Loucy (cell line): ENCODE measurements at regions not wholly inside any gene's neighbourhood (a gene's known extent, or its start where the extent isn't known, plus 50 kb on each side); places are given as distances from the start of the nearest gene placed in this dataset.

Experiments
- H2AFZ ChIP-seq: fragments of 200-600 bp; sonication (generic); 2 replicates; pipeline ENCODE4 v1.6.0; 2016; ENCODE audit warnings: antibody characterized with exemption, mild to moderate bottlenecking, low read length, moderate library complexity
- H3F3A ChIP-seq: fragments of 200-600 bp; 2 replicates; pipeline ENCODE4 v1.6.0; 2016; ENCODE audit warnings: antibody characterized with exemption, low read depth, mild to moderate bottlenecking
- H3K27me3 ChIP-seq: fragments of 200-600 bp; sonication (generic); 2 replicates; pipeline ENCODE4 v1.6.1; 2014; ENCODE audit warnings: low read length, mild to moderate bottlenecking; ENCODE audit not compliant: insufficient read depth, poor library complexity, severe bottlenecking
- H3K36me3 ChIP-seq: fragments of 200-600 bp; sonication (generic); 2 replicates; pipeline ENCODE4 v1.6.1; 2016; ENCODE audit warnings: low read length; ENCODE audit not compliant: insufficient read depth
- H3K4me1 ChIP-seq: fragments of 200-600 bp; sonication (generic); 2 replicates; pipeline ENCODE4 v1.5.1; 2014; ENCODE audit warnings: low read length, mild to moderate bottlenecking; ENCODE audit not compliant: insufficient read depth, poor library complexity, severe bottlenecking
- H3K4me2 ChIP-seq: fragments of 200-600 bp; sonication (generic); 2 replicates; pipeline ENCODE4 v1.6.0; 2014; ENCODE audit warnings: antibody characterized with exemption, low read length, low read depth, mild to moderate bottlenecking; ENCODE audit not compliant: poor library complexity, severe bottlenecking
- H3K4me3 ChIP-seq: fragments of 200-600 bp; sonication (generic); 2 replicates; pipeline ENCODE4 v1.5.1; 2014; ENCODE audit warnings: low read length, mild to moderate bottlenecking, mixed read lengths; ENCODE audit not compliant: poor library complexity, severe bottlenecking
- H3K79me2 ChIP-seq: fragments of 200-600 bp; sonication (generic); 2 replicates; pipeline ENCODE4 v1.6.1; 2014; ENCODE audit warnings: low read length; ENCODE audit not compliant: insufficient read depth
- H3K9ac ChIP-seq: fragments of 200-600 bp; sonication (generic); 2 replicates; pipeline ENCODE4 v1.6.0; 2014; ENCODE audit warnings: mild to moderate bottlenecking, low read depth, low read length, moderate library complexity; ENCODE audit not compliant: poor library complexity, severe bottlenecking
- H3K9me2 ChIP-seq: fragments of 200-600 bp; sonication (generic); replicated peaks from 2 replicates; pipeline ENCODE4 v1.6.1; 2016; ENCODE audit warnings: low read depth, low read length, mixed read lengths
- H3K9me3 ChIP-seq: fragments of 200-600 bp; sonication (generic); 2 replicates; pipeline ENCODE4 v1.6.1; 2014; ENCODE audit warnings: mild to moderate bottlenecking, antibody characterized with exemption, low read length, low read depth; ENCODE audit not compliant: insufficient read depth
- H4K20me1 ChIP-seq: fragments of 200-600 bp; sonication (generic); 2 replicates; pipeline ENCODE4 v1.6.0; 2014; ENCODE audit warnings: antibody characterized with exemption, low read length, mild to moderate bottlenecking; ENCODE audit not compliant: insufficient read depth, poor library complexity, severe bottlenecking
- CTCF ChIP-seq: fragments of 200-600 bp; sonication (generic); conservative IDR thresholded peaks from 2 replicates; pipeline ENCODE4 v1.5.1; 2014; ENCODE audit warnings: mild to moderate bottlenecking, antibody characterized with exemption, low read length
- EZH2phosphoT487 ChIP-seq: fragments of 200-600 bp; IDR thresholded peaks from 2 replicates; pipeline ENCODE4 v1.6.1; 2018; ENCODE audit warnings: antibody characterized with exemption, mild to moderate bottlenecking, moderate library complexity, borderline replicate concordance

DNA sequence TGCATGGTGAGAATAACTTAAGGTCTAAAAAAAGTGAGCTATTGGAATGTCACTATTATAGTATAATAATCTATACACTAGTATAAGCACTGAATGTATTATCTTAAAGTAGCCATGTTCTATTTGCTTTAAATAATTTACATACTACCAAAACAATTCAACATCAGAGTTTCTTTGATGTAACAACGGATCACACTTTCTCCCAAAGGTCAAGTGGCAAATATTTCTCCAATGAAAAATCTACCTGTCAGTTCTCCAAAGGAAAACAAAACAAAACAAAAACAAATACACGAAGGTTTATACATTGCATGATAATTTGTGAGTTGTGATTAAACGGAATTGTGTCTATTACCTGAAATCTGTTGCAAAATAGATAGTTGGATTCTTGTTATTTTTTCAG lies 581.4 kb downstream of the USP25 start:
- no peaks in the 10 kb centered on the region for H3K79me2 ChIP-seq
- no peaks in the 10 kb centered on the region for H3F3A ChIP-seq
- no peaks in the 10 kb centered on the region for H3K9me3 ChIP-seq
- H3K4me3 ChIP-seq = no peak overlapping the region
- H3K4me1 ChIP-seq = no peaks in the 10 kb centered on the region
- no peaks in the 10 kb centered on the region for H3K27me3 ChIP-seq
- no peak overlapping the region for H3K4me2 ChIP-seq
- no peaks in the 10 kb centered on the region for H4K20me1 ChIP-seq
- 0 out of 2 replicates have a peak, but pooled peaks cover 3% of the 10 kb centered on the region for H3K9me2 ChIP-seq
- no peak for TF ChIP-seq EZH2phosphoT487
- TF ChIP-seq CTCF = no peak
- H3K9ac ChIP-seq = no peak overlapping the region
- no peak overlapping the region for H2AFZ ChIP-seq
- no peaks in the 10 kb centered on the region for H3K36me3 ChIP-seq

DNA sequence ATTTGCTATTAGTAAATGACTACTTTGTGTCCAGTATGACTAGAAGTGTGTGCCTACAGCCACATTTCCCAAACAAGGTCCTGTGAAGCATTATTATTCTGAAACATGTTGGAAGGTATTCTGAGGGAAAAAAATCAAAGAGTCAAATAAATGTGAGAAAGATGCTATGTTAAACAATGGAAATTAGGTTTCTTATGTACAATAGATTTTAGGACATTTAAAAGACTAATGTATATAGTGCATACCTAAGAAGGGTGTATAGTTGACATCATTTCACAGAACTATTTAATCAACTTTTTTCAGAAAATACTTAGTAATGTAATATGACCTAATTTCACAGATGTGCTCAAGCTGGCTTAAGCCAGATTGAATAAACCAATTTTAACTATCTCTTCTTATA lies 582.5 kb downstream of the USP25 start:
- H3K4me2 ChIP-seq = no peak overlapping the region
- H3K36me3 ChIP-seq = no peaks in the 10 kb centered on the region
- no peak overlapping the region for H3K4me3 ChIP-seq
- 0 out of 2 replicates have a peak, but pooled peaks cover 3% of the 10 kb centered on the region for H3K9me2 ChIP-seq
- TF ChIP-seq CTCF = no peak
- TF ChIP-seq EZH2phosphoT487 = no peak
- no peaks in the 10 kb centered on the region for H3F3A ChIP-seq
- H3K9me3 ChIP-seq = no peaks in the 10 kb centered on the region
- no peak overlapping the region for H3K9ac ChIP-seq
- no peaks in the 10 kb centered on the region for H4K20me1 ChIP-seq
- no peak overlapping the region for H2AFZ ChIP-seq
- H3K27me3 ChIP-seq = no peaks in the 10 kb centered on the region
- H3K4me1 ChIP-seq = no peaks in the 10 kb centered on the region
- no peaks in the 10 kb centered on the region for H3K79me2 ChIP-seq

GRCh38 chr21:16315223-16315622 lies 585.4 kb downstream of the USP25 start:
- 0 out of 2 replicates have a peak, but pooled peaks cover 3% of the 10 kb centered on the region for H3K9me2 ChIP-seq
- H3K9ac ChIP-seq = no peak overlapping the region
- H3K27me3 ChIP-seq = no peaks in the 10 kb centered on the region
- no peaks in the 10 kb centered on the region for H4K20me1 ChIP-seq
- no peak overlapping the region for H3K4me3 ChIP-seq
- H3K4me2 ChIP-seq = no peak overlapping the region
- H3K79me2 ChIP-seq = no peaks in the 10 kb centered on the region
- no peaks in the 10 kb centered on the region for H3F3A ChIP-seq
- no peaks in the 10 kb centered on the region for H3K4me1 ChIP-seq
- no peaks in the 10 kb centered on the region for H3K9me3 ChIP-seq
- TF ChIP-seq EZH2phosphoT487 (no peak), CTCF (no peak)
- H2AFZ ChIP-seq = no peak overlapping the region
- H3K36me3 ChIP-seq = no peaks in the 10 kb centered on the region
